Loucy (cell line): ENCODE measurements at regions not wholly inside any gene's neighbourhood (a gene's known extent, or its start where the extent isn't known, plus 50 kb on each side); places are given as distances from the start of the nearest gene placed in this dataset.

Source experiments
- H2AFZ ChIP-seq: fragments of 200-600 bp; sonication (generic); 2 replicates; pipeline ENCODE4 v1.6.0; 2016; ENCODE audit warnings: antibody characterized with exemption, mild to moderate bottlenecking, low read length, moderate library complexity
- H3F3A ChIP-seq: fragments of 200-600 bp; 2 replicates; pipeline ENCODE4 v1.6.0; 2016; ENCODE audit warnings: antibody characterized with exemption, low read depth, mild to moderate bottlenecking
- H3K27me3 ChIP-seq: fragments of 200-600 bp; sonication (generic); 2 replicates; pipeline ENCODE4 v1.6.1; 2014; ENCODE audit warnings: low read length, mild to moderate bottlenecking; ENCODE audit not compliant: insufficient read depth, poor library complexity, severe bottlenecking
- H3K36me3 ChIP-seq: fragments of 200-600 bp; sonication (generic); 2 replicates; pipeline ENCODE4 v1.6.1; 2016; ENCODE audit warnings: low read length; ENCODE audit not compliant: insufficient read depth
- H3K4me1 ChIP-seq: fragments of 200-600 bp; sonication (generic); 2 replicates; pipeline ENCODE4 v1.5.1; 2014; ENCODE audit warnings: low read length, mild to moderate bottlenecking; ENCODE audit not compliant: insufficient read depth, poor library complexity, severe bottlenecking
- H3K4me2 ChIP-seq: fragments of 200-600 bp; sonication (generic); 2 replicates; pipeline ENCODE4 v1.6.0; 2014; ENCODE audit warnings: antibody characterized with exemption, low read length, low read depth, mild to moderate bottlenecking; ENCODE audit not compliant: poor library complexity, severe bottlenecking
- H3K4me3 ChIP-seq: fragments of 200-600 bp; sonication (generic); 2 replicates; pipeline ENCODE4 v1.5.1; 2014; ENCODE audit warnings: low read length, mild to moderate bottlenecking, mixed read lengths; ENCODE audit not compliant: poor library complexity, severe bottlenecking
- H3K79me2 ChIP-seq: fragments of 200-600 bp; sonication (generic); 2 replicates; pipeline ENCODE4 v1.6.1; 2014; ENCODE audit warnings: low read length; ENCODE audit not compliant: insufficient read depth
- H3K9ac ChIP-seq: fragments of 200-600 bp; sonication (generic); 2 replicates; pipeline ENCODE4 v1.6.0; 2014; ENCODE audit warnings: mild to moderate bottlenecking, low read depth, low read length, moderate library complexity; ENCODE audit not compliant: poor library complexity, severe bottlenecking
- H3K9me2 ChIP-seq: fragments of 200-600 bp; sonication (generic); replicated peaks from 2 replicates; pipeline ENCODE4 v1.6.1; 2016; ENCODE audit warnings: low read depth, low read length, mixed read lengths
- H3K9me3 ChIP-seq: fragments of 200-600 bp; sonication (generic); 2 replicates; pipeline ENCODE4 v1.6.1; 2014; ENCODE audit warnings: mild to moderate bottlenecking, antibody characterized with exemption, low read length, low read depth; ENCODE audit not compliant: insufficient read depth
- H4K20me1 ChIP-seq: fragments of 200-600 bp; sonication (generic); 2 replicates; pipeline ENCODE4 v1.6.0; 2014; ENCODE audit warnings: antibody characterized with exemption, low read length, mild to moderate bottlenecking; ENCODE audit not compliant: insufficient read depth, poor library complexity, severe bottlenecking
- EZH2phosphoT487 ChIP-seq: fragments of 200-600 bp; IDR thresholded peaks from 2 replicates; pipeline ENCODE4 v1.6.1; 2018; ENCODE audit warnings: antibody characterized with exemption, mild to moderate bottlenecking, moderate library complexity, borderline replicate concordance
- TF ChIP-seq, protein P1 (sequence below): fragments of 200-600 bp; sonication (generic); conservative IDR thresholded peaks from 2 replicates; pipeline ENCODE4 v1.5.1; 2014; ENCODE audit warnings: mild to moderate bottlenecking, antibody characterized with exemption, low read length

DNA sequence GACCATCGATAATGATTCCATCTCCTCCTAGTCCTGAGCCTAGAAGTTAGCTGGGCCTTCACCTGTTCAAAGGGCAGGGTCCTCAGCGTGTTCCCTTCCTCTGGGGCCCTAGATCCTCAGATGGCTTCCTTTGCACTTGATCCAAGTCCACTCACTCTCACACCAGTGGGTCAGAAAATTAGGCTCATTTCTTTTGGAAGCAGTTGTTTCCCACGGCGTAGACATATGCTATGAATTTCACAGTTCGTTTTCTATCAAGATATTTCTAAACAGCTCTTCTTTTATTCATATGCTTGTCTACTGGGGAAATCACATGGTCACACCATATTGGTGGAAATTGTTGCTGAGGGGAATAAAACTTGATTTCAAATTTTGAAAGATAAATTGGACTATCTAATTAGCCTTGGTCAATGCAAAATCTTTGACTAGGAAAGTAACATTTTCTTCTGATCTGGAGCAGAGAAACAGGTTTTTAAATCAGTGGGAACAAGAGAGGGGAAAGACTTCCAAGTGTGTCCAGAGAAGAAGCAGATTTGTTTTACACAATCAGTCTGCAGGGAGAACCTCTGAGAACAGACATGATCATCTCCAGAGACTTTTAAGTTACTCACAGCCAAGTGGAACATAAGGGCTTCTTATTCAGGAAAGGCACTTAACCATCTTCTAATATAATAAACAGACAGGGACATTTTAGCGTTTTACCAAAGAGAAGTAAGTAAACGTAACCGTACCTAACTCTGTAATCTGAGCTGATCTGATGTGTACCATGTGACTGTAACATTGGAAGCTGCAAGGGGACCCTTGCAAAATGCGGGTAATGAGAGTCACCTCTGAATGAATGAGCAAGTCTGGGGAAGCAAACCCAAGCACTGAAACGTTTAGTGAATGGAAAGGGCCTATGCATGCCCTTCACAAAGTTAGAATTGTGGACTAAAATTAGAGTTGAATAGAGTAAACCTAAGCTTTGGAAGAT is 455.7 kb upstream of the FAT1 start:
- Histone ChIP-seq H3K36me3 (no peaks in the 10 kb centered on the region), H3K79me2 (no peaks in the 10 kb centered on the region), H3K9ac (no peak overlapping the region), H3K9me2 (no peaks in the 10 kb centered on the region), H3K4me2 (no peak overlapping the region), H3K27me3 (no peaks in the 10 kb centered on the region), H3K9me3 (no peaks in the 10 kb centered on the region), H3F3A (no peaks in the 10 kb centered on the region), H4K20me1 (no peaks in the 10 kb centered on the region), H3K4me3 (no peak overlapping the region), H3K4me1 (no peaks in the 10 kb centered on the region), H2AFZ (no peak overlapping the region)
- no peak for TF ChIP-seq EZH2phosphoT487
- TF ChIP-seq, protein P1, sequence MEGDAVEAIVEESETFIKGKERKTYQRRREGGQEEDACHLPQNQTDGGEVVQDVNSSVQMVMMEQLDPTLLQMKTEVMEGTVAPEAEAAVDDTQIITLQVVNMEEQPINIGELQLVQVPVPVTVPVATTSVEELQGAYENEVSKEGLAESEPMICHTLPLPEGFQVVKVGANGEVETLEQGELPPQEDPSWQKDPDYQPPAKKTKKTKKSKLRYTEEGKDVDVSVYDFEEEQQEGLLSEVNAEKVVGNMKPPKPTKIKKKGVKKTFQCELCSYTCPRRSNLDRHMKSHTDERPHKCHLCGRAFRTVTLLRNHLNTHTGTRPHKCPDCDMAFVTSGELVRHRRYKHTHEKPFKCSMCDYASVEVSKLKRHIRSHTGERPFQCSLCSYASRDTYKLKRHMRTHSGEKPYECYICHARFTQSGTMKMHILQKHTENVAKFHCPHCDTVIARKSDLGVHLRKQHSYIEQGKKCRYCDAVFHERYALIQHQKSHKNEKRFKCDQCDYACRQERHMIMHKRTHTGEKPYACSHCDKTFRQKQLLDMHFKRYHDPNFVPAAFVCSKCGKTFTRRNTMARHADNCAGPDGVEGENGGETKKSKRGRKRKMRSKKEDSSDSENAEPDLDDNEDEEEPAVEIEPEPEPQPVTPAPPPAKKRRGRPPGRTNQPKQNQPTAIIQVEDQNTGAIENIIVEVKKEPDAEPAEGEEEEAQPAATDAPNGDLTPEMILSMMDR, result no peak

DNA sequence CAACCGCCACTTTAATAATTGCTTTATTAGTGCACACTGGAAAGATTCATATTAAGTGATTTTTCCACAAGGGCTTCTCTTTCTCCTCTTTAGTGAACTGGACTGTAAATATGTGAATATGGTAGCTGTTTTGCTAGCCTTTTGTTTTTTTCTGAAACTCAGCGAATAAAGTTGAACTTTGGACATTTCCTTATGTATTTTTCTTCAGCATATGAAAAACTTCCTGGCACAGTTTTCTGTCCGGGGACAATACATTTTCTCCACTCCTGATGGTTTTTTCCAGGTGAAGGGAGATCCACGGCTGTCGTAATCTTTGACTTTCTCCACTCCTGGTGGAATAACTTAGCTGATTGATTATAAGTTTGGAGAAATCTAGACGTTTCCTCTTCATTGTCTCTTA is 457.4 kb upstream of the FAT1 start:
- no peaks in the 10 kb centered on the region for H3K9me2 ChIP-seq
- H3K27me3 ChIP-seq, result no peaks in the 10 kb centered on the region

DNA sequence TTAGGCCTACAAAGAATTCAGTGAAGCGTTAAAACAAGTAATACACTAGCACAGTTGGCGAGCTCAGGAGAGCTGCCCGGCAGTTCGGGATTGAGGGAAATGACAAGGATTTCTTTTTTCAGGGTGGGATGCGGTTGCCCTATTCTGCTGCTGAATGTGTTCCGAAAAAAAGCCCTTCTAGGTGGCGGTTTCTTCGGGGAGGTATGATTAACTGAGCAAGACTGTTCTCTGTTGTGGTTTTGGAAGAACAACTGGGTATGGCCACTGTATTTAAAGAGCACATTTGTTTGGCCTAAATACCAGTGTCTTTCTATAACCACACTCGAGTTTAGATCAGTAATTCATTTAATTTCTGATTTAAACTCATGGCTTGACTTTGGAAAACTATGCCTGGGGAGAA is 459.7 kb upstream of the FAT1 start:
- Histone ChIP-seq H3K9me3 (no peaks in the 10 kb centered on the region; the same call in 1 of the 2 replicates), H3K4me3 (no peak overlapping the region), H3K36me3 (no peaks in the 10 kb centered on the region), H3K9me2 (no peaks in the 10 kb centered on the region), H3K9ac (no peak overlapping the region), H3F3A (no peaks in the 10 kb centered on the region), H3K79me2 (no peaks in the 10 kb centered on the region), H4K20me1 (no peaks in the 10 kb centered on the region), H3K4me1 (no peaks in the 10 kb centered on the region), H3K4me2 (no peak overlapping the region), H3K27me3 (no peaks in the 10 kb centered on the region), H2AFZ (no peak overlapping the region)
- TF ChIP-seq, protein P1, result no peak
- TF ChIP-seq EZH2phosphoT487, result no peak

More for the DNA sequence above, 457.4 kb upstream of the FAT1 start:
- H2AFZ ChIP-seq, result no peak overlapping the region
- no peaks in the 10 kb centered on the region for H4K20me1 ChIP-seq
- no peak overlapping the region for H3K9ac ChIP-seq
- no peaks in the 10 kb centered on the region for H3K9me3 ChIP-seq
- H3K4me3 ChIP-seq, result no peak overlapping the region
- no peaks in the 10 kb centered on the region for H3F3A ChIP-seq
- no peaks in the 10 kb centered on the region for H3K79me2 ChIP-seq
- no peak overlapping the region for H3K4me2 ChIP-seq
- no peaks in the 10 kb centered on the region for H3K4me1 ChIP-seq
- TF ChIP-seq, protein P1, result no peak
- no peak for TF ChIP-seq EZH2phosphoT487
- H3K36me3 ChIP-seq, result no peaks in the 10 kb centered on the region
